Trophoblast cell (in vitro differentiated cells and primary cell): ENCODE measurements at regions not wholly inside any gene's neighbourhood (a gene's known extent, or its start where the extent isn't known, plus 50 kb on each side); places are given as distances from the start of the nearest gene placed in this dataset.

Source experiments
- DNase-seq, 2 donors: peaks; one replicate each; pipeline ENCODE4 v3.0.0-alpha.2; 2016
- H2AFZ ChIP-seq: 2 replicates; pipeline ENCODE4 v1.6.1; 2013; ENCODE audit warnings: low read length, moderate library complexity, mild to moderate bottlenecking; ENCODE audit not compliant: insufficient read depth, poor library complexity
- H2AK5ac ChIP-seq: 2 replicates; pipeline ENCODE4 v1.6.1; 2013; ENCODE audit warnings: mild to moderate bottlenecking, low read length
- H2BK120ac ChIP-seq: 2 replicates; pipeline ENCODE4 v1.6.1; 2013; ENCODE audit warnings: low read length, mild to moderate bottlenecking, moderate library complexity; ENCODE audit not compliant: insufficient read depth, poor library complexity
- H2BK12ac ChIP-seq: 2 replicates; pipeline ENCODE4 v1.6.1; 2013; ENCODE audit warnings: mild to moderate bottlenecking, low read length, moderate library complexity
- H2BK5ac ChIP-seq: 2 replicates; pipeline ENCODE4 v1.6.1; 2013; ENCODE audit warnings: low read length, low read depth, moderate library complexity, mild to moderate bottlenecking; ENCODE audit not compliant: poor library complexity
- H3K14ac ChIP-seq: 2 replicates; pipeline ENCODE4 v1.6.1; 2013; ENCODE audit warnings: mild to moderate bottlenecking, low read length
- H3K18ac ChIP-seq: 2 replicates; pipeline ENCODE4 v1.6.1; 2013; ENCODE audit warnings: mild to moderate bottlenecking, low read length
- H3K23ac ChIP-seq: 2 replicates; pipeline ENCODE4 v1.6.1; 2013; ENCODE audit warnings: low read length
- H3K27ac ChIP-seq: 2 replicates; pipeline ENCODE4 v1.5.1; 2013; ENCODE audit warnings: low read depth, mild to moderate bottlenecking, inconsistent platforms, low read length, moderate library complexity
- H3K27me3 ChIP-seq: 2 replicates; pipeline ENCODE4 v1.6.1; 2013; ENCODE audit warnings: inconsistent platforms, mild to moderate bottlenecking, low read length, moderate library complexity; ENCODE audit not compliant: insufficient read depth
- H3K36me3 ChIP-seq, 2 experiments: 1 replicate in 1 of 2; 2 replicates in 1 of 2; pipeline ENCODE4 v1.6.1; 2013; ENCODE audit warnings: low read length in 2 of 2, mild to moderate bottlenecking in 2 of 2, moderate library complexity in 1 of 2; ENCODE audit not compliant: insufficient read depth in 2 of 2, control insufficient read depth in 1 of 2
- H3K4ac ChIP-seq: 2 replicates; pipeline ENCODE4 v1.6.1; 2013; ENCODE audit warnings: low read depth, mild to moderate bottlenecking, low read length, moderate library complexity
- H3K4me1 ChIP-seq, 2 experiments: 1 replicate in 1 of 2; 2 replicates in 1 of 2; pipeline ENCODE4 v1.6.1; 2013; ENCODE audit warnings: low read length in 2 of 2, mild to moderate bottlenecking in 2 of 2, moderate library complexity in 1 of 2; ENCODE audit not compliant: insufficient read depth in 2 of 2, control insufficient read depth in 1 of 2
- H3K4me2 ChIP-seq: 2 replicates; pipeline ENCODE4 v1.6.1; 2013; ENCODE audit warnings: inconsistent platforms, mild to moderate bottlenecking, low read length, moderate library complexity
- H3K4me3 ChIP-seq: 2 replicates; pipeline ENCODE4 v1.5.1; 2013; ENCODE audit warnings: mild to moderate bottlenecking, low read depth, low read length, inconsistent platforms
- H3K79me1 ChIP-seq: one replicate; pipeline ENCODE4 v1.6.1; 2013; ENCODE audit warnings: low read length
- H3K79me2 ChIP-seq: 2 replicates; pipeline ENCODE4 v1.6.1; 2013; ENCODE audit warnings: low read length, mild to moderate bottlenecking; ENCODE audit not compliant: control insufficient read depth, insufficient read depth, poor library complexity
- H3K9ac ChIP-seq: 2 replicates; pipeline ENCODE4 v1.6.1; 2013; ENCODE audit warnings: mild to moderate bottlenecking, low read length
- H3K9me3 ChIP-seq: 2 replicates; pipeline ENCODE4 v1.6.1; 2013; ENCODE audit warnings: low read depth, mild to moderate bottlenecking, control low read depth, inconsistent platforms, low read length; ENCODE audit not compliant: insufficient read depth
- H4K12ac ChIP-seq: 2 replicates; pipeline ENCODE4 v1.6.1; 2013; ENCODE audit warnings: low read depth, mild to moderate bottlenecking, low read length, moderate library complexity
- H4K8ac ChIP-seq: 2 replicates; pipeline ENCODE4 v1.6.1; 2013; ENCODE audit warnings: low read depth, mild to moderate bottlenecking, low read length, moderate library complexity
- H4K91ac ChIP-seq: one replicate; pipeline ENCODE4 v1.6.1; 2013; ENCODE audit warnings: low read depth, mild to moderate bottlenecking, low read length, moderate library complexity
- WGBS: extraction: QIAGEN DNeasy Blood & Tissue Kit; methylation state at CpG from one replicate; pipeline ENCODE4 v1.1.7; 2013; ENCODE audit warnings: missing lambda C conversion rate; ENCODE audit not compliant: insufficient read length, insufficient coverage; ENCODE audit errors: extremely low coverage; 5-methylcytosine and 5-hydroxymethylcytosine counted together

GRCh38 chr4:60981534-60981933, 218.6 kb upstream of the ADGRL3 start:
- H3K36me3 ChIP-seq = peaks cover 0 to 2% of the 10 kb centered on the region in 2 experiments
- no peak overlapping the region for H2BK120ac ChIP-seq
- no peak overlapping the region for H4K8ac ChIP-seq
- H2AFZ ChIP-seq = no peak overlapping the region
- no peaks in the 10 kb centered on the region for H3K79me2 ChIP-seq
- no peak overlapping the region for H3K18ac ChIP-seq
- no peak overlapping the region for H3K9ac ChIP-seq
- no CpG with 5 or more reads among the region's 4 CpGs for WGBS
- no peak overlapping the region for H2AK5ac ChIP-seq
- H2BK12ac ChIP-seq = no peak overlapping the region
- H3K14ac ChIP-seq = no peak overlapping the region
- no peaks in the 10 kb centered on the region for H3K79me1 ChIP-seq
- no peak overlapping the region for H3K4me2 ChIP-seq
- H4K91ac ChIP-seq = no peak overlapping the region
- no peak overlapping the region for H3K23ac ChIP-seq
- no peak overlapping the region for H4K12ac ChIP-seq
- no peak overlapping the region for H3K27ac ChIP-seq
- H3K4ac ChIP-seq = no peak overlapping the region
- no peaks in the 10 kb centered on the region for H3K27me3 ChIP-seq
- no peak overlapping the region for H3K4me3 ChIP-seq
- no peak overlapping the region for H2BK5ac ChIP-seq
- H3K4me1 ChIP-seq = no peaks in the 10 kb centered on the region
- DNase-seq = no peak
- H3K9me3 ChIP-seq = peaks cover 3% of the 10 kb centered on the region

- no CpG with 5 or more reads among the region's 1 CpG for WGBS
- Histone ChIP-seq H4K91ac (no peak overlapping the region), H3K9me3 (peaks cover 3% of the 10 kb centered on the region)
These were observed 211.0 kb upstream of the ADGRL3 start for GRCh38 chr4:60989141-60989540.

GRCh38 chr4:60992037-60992436, 208.1 kb upstream of the ADGRL3 start:
- H3K14ac ChIP-seq = no peak overlapping the region
- H2BK5ac ChIP-seq = peak overlapping the region; percentile 14
- no peak overlapping the region for H3K4me2 ChIP-seq
- H3K23ac ChIP-seq = no peak overlapping the region
- peak overlapping the region; percentile 55 for H4K91ac ChIP-seq
- H2BK120ac ChIP-seq = no peak overlapping the region
- H4K12ac ChIP-seq = no peak overlapping the region
- DNase-seq = no peak
- H2BK12ac ChIP-seq = peak overlapping the region; percentile 58
- H3K79me2 ChIP-seq = peaks cover 2% of the 10 kb centered on the region
- H3K79me1 ChIP-seq = peaks cover 12% of the 10 kb centered on the region
- H3K18ac ChIP-seq = no peak overlapping the region
- H3K4me1 ChIP-seq = peaks cover 7 to 8% of the 10 kb centered on the region in 2 experiments
- no peaks in the 10 kb centered on the region for H3K9me3 ChIP-seq
- H4K8ac ChIP-seq = no peak overlapping the region
- no peak overlapping the region for H2AFZ ChIP-seq
- no peak overlapping the region for H3K4me3 ChIP-seq
- no peak overlapping the region for H3K4ac ChIP-seq
- H3K9ac ChIP-seq = no peak overlapping the region
- no CpG with 5 or more reads among the region's 3 CpGs for WGBS
- H3K27me3 ChIP-seq = no peaks in the 10 kb centered on the region
- H2AK5ac ChIP-seq = no peak overlapping the region
- H3K36me3 ChIP-seq = no peaks in the 10 kb centered on the region
- H3K27ac ChIP-seq = no peak overlapping the region

More at GRCh38 chr4:60989141-60989540, 211.0 kb upstream of the ADGRL3 start:
- peak; percentile 78 to 96 for DNase-seq
- H2BK12ac ChIP-seq = no peak overlapping the region
- H3K4me2 ChIP-seq = no peak overlapping the region
- no peak overlapping the region for H3K23ac ChIP-seq
- H2AFZ ChIP-seq = no peak overlapping the region
- no peak overlapping the region for H3K9ac ChIP-seq
- H2BK120ac ChIP-seq = no peak overlapping the region
- no peak overlapping the region for H2AK5ac ChIP-seq
- no peaks in the 10 kb centered on the region for H3K27me3 ChIP-seq
- H4K8ac ChIP-seq = no peak overlapping the region
- H3K18ac ChIP-seq = no peak overlapping the region
- no peak overlapping the region for H4K12ac ChIP-seq
- H3K36me3 ChIP-seq = peaks cover 0 to 2% of the 10 kb centered on the region in 2 experiments
- no peak overlapping the region for H3K4ac ChIP-seq
- peaks cover 7 to 8% of the 10 kb centered on the region in 2 experiments for H3K4me1 ChIP-seq
- H3K27ac ChIP-seq = peak overlapping the region; percentile 87
- H3K79me1 ChIP-seq = peaks cover 12% of the 10 kb centered on the region
- H3K14ac ChIP-seq = no peak overlapping the region
- H3K79me2 ChIP-seq = peaks cover 2% of the 10 kb centered on the region
- H3K4me3 ChIP-seq = no peak overlapping the region
- no peak overlapping the region for H2BK5ac ChIP-seq

DNA sequence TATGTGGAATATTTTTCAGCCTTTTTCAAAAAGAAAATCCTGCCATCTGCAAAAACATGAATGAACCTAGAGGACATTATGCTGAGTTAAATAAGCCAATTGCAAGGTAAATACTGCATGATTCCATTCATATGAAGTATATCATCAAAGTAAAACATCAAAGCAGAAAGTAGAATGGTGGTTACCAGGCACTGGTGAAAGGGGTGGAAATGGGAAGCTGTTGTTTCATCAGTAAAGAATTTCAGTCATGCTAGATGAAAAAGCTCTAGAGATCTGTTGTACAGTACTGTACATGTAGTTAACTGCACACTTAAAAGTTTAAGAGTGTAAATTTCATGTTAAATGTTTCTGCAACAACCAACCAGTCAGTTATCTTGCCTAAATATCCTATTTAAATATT, 196.8 kb upstream of the ADGRL3 start:
- no peaks in the 10 kb centered on the region for H3K27me3 ChIP-seq
- H3K14ac ChIP-seq = no peak overlapping the region
- no peak overlapping the region for H4K8ac ChIP-seq
- H4K12ac ChIP-seq = no peak overlapping the region
- no peak overlapping the region for H3K23ac ChIP-seq
- H3K4me3 ChIP-seq = no peak overlapping the region
- no peak overlapping the region for H2AFZ ChIP-seq
- no peak overlapping the region for H2BK120ac ChIP-seq
- H3K4me1 ChIP-seq = peaks cover 2 to 3% of the 10 kb centered on the region in 2 experiments
- DNase-seq = peak in 1 of 2 donors; percentile 58
- no peak overlapping the region for H3K4me2 ChIP-seq
- H3K9ac ChIP-seq = no peak overlapping the region
- no peak overlapping the region for H3K4ac ChIP-seq
- no peak overlapping the region for H2BK5ac ChIP-seq
- H3K27ac ChIP-seq = no peak overlapping the region
- no peak overlapping the region for H3K18ac ChIP-seq
- peaks cover 3% of the 10 kb centered on the region for H3K79me1 ChIP-seq
- no peaks in the 10 kb centered on the region for H3K9me3 ChIP-seq
- no peak overlapping the region for H4K91ac ChIP-seq
- H2BK12ac ChIP-seq = no peak overlapping the region
- H2AK5ac ChIP-seq = no peak overlapping the region
- H3K36me3 ChIP-seq = no peaks in the 10 kb centered on the region
- no peaks in the 10 kb centered on the region for H3K79me2 ChIP-seq
